Chondrocyte (in vitro differentiated cells): ENCODE measurements at regions not wholly inside any gene's neighbourhood (a gene's known extent, or its start where the extent isn't known, plus 50 kb on each side); places are given as distances from the start of the nearest gene placed in this dataset.
A peak's percentile ranks its signal among the peaks of the same experiment; 100 is the strongest.

ENCODE experiments used
- DNase-seq: peaks from one replicate; pipeline ENCODE4 v3.0.0; 2021; ENCODE audit warnings: mixed read lengths, low spot score
- H3K27ac Mint-ChIP-seq: one replicate; pipeline ENCODE4 v1.8.0; 2021; ENCODE audit warnings: mild to moderate bottlenecking, moderate library complexity, mixed read lengths; ENCODE audit not compliant: unreplicated experiment
- H3K27me3 Mint-ChIP-seq: 2 replicates; pipeline ENCODE4 v1.8.0; 2021; ENCODE audit warnings: low read depth, mixed read lengths
- H3K36me3 Mint-ChIP-seq: 2 replicates; pipeline ENCODE4 v1.8.0; 2021; ENCODE audit warnings: low read depth, mixed read lengths
- H3K4me1 Mint-ChIP-seq: 2 replicates; pipeline ENCODE4 v1.8.0; 2021; ENCODE audit warnings: low read depth, mild to moderate bottlenecking, mixed read lengths
- H3K4me3 Mint-ChIP-seq: one replicate; pipeline ENCODE4 v1.8.0; 2021; ENCODE audit warnings: mild to moderate bottlenecking, moderate library complexity, mixed read lengths; ENCODE audit not compliant: unreplicated experiment
- H3K9me3 Mint-ChIP-seq: 2 replicates; pipeline ENCODE4 v1.8.0; 2021; ENCODE audit warnings: low read depth, mixed read lengths
- TF ChIP-seq, protein P1 (sequence below): fragments of 200-600 bp; sonication (generic); IDR thresholded peaks from 2 replicates; pipeline ENCODE4 v1.5.0; 2021; ENCODE audit warnings: antibody characterized with exemption, mild to moderate bottlenecking, moderate library complexity

DNA sequence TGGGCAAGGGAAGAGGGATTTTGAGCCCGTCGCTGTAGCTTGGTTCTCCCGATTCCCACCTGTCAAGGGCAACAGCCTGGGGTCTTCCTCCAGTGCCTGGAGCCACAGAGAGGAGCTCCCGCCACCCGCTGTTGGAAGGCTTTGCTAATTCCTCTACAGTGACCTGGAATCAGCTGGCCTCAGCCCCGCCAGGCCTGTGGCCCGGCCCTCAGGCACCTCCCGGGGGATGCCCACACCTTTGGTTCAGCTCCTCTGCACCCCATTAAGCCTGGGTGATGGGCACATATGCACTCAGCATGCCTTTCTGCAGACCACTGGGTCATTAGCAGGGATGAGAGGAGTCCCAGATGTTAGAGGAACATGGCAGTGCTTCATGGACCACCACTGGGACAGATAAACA is 121.4 kb upstream of the MKI67 start:
- DNase-seq, result no peak
- Mint-ChIP-seq H3K27ac (no peak overlapping the region), H3K9me3 (no peaks in the 10 kb centered on the region), H3K4me1 (no peaks in the 10 kb centered on the region), H3K27me3 (peaks cover 9% of the 10 kb centered on the region), H3K36me3 (no peaks in the 10 kb centered on the region), H3K4me3 (no peak overlapping the region)
- TF ChIP-seq, protein P1, sequence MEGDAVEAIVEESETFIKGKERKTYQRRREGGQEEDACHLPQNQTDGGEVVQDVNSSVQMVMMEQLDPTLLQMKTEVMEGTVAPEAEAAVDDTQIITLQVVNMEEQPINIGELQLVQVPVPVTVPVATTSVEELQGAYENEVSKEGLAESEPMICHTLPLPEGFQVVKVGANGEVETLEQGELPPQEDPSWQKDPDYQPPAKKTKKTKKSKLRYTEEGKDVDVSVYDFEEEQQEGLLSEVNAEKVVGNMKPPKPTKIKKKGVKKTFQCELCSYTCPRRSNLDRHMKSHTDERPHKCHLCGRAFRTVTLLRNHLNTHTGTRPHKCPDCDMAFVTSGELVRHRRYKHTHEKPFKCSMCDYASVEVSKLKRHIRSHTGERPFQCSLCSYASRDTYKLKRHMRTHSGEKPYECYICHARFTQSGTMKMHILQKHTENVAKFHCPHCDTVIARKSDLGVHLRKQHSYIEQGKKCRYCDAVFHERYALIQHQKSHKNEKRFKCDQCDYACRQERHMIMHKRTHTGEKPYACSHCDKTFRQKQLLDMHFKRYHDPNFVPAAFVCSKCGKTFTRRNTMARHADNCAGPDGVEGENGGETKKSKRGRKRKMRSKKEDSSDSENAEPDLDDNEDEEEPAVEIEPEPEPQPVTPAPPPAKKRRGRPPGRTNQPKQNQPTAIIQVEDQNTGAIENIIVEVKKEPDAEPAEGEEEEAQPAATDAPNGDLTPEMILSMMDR, result no peak

DNA sequence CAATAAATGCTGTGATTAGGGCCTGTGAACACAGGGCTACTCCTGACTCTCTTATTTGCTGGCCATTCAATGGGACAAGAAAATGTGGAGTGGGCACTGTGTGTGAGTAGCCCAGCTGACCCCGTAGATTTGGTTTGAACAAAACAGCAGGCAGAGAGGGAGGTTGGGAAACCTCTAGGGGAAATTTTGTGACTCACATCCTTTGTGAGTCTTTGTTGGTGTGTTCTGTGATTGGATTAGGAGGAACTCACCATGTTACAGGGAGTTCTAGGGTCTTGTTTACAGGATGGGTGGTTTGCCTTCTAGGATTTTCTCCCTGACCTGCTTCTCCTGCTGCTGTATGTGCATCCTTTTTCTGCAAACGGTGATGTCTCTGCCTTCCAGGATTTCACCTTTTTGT is 128.3 kb upstream of the MKI67 start:
- TF ChIP-seq, protein P1, result no peak

DNA sequence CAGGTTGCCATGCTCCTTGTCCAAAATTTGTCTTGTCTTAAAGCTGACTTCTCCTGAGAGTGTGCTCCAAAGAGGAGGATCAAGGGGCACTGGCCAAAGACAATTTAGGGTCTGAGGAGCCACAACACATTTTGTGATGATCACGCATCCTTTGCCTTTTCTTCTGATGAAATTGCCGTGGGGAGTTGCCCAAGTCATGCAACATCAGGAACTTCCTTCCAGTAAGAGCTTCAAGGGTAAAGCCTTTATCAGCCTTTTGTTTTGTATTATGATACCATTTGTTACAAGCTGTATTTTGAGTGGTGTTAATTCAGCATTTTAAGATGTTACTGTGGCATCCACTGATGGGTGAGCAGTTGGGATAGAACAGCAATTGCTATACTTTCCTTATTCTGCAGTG is 131.2 kb upstream of the MKI67 start:
- H3K27ac Mint-ChIP-seq, result no peak overlapping the region
- H3K36me3 Mint-ChIP-seq, result no peaks in the 10 kb centered on the region
- no peak overlapping the region for H3K4me3 Mint-ChIP-seq
- H3K9me3 Mint-ChIP-seq, result no peaks in the 10 kb centered on the region
- DNase-seq, result no peak
- peaks cover 12% of the 10 kb centered on the region for H3K27me3 Mint-ChIP-seq
- H3K4me1 Mint-ChIP-seq, result no peaks in the 10 kb centered on the region
- TF ChIP-seq, protein P1, result no peak

More for the DNA sequence above, 128.3 kb upstream of the MKI67 start:
- H3K27me3 Mint-ChIP-seq, result peaks cover 9% of the 10 kb centered on the region
- H3K4me3 Mint-ChIP-seq, result no peak overlapping the region
- no peak overlapping the region for H3K27ac Mint-ChIP-seq
- no peaks in the 10 kb centered on the region for H3K4me1 Mint-ChIP-seq
- H3K9me3 Mint-ChIP-seq, result no peaks in the 10 kb centered on the region
- DNase-seq, result no peak
- H3K36me3 Mint-ChIP-seq, result no peaks in the 10 kb centered on the region

DNA sequence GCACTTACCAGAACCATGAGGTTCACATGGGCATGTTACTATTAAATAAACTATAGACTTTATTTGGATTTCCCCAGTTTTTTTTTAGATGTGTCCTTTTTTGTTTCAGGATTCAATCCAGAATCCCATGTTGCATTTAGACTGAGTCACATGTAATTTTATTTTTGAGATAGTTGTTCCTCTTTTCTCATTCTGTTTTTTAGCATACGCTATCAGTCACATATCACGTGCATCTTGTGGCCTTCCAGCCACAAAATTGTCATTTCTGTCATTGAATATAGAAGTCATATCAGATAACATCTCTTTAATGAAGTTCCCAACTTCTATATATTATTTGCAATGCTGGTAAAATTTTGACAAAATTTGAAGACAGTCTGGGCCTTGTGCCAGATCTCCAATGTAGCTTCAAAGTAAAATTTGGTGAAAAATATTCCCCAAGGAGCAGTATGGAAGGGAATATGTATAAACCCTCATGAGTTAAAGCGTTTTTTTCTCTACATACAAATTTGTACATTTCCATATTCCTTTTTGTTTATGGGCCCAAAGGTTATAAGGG is 132.3 kb upstream of the MKI67 start:
- H3K4me3 Mint-ChIP-seq, result no peak overlapping the region
- H3K27me3 Mint-ChIP-seq, result peaks cover 9% of the 10 kb centered on the region
- DNase-seq, result no peak
- H3K27ac Mint-ChIP-seq, result no peak overlapping the region
- TF ChIP-seq, protein P1, result no peak
- H3K36me3 Mint-ChIP-seq, result no peaks in the 10 kb centered on the region
- H3K9me3 Mint-ChIP-seq, result no peaks in the 10 kb centered on the region
- no peaks in the 10 kb centered on the region for H3K4me1 Mint-ChIP-seq

GRCh38 chr10:128263891-128264688 is 137.9 kb upstream of the MKI67 start:
- Mint-ChIP-seq H3K27me3 (peaks cover 28% of the 10 kb centered on the region), H3K36me3 (no peaks in the 10 kb centered on the region), H3K9me3 (no peaks in the 10 kb centered on the region), H3K4me3 (no peak overlapping the region), H3K27ac (no peak overlapping the region), H3K4me1 (no peaks in the 10 kb centered on the region)
- no peak for DNase-seq
- TF ChIP-seq, protein P1, result peak; percentile 84
